ENCODE measurements at regions not wholly inside any gene's neighbourhood (a gene's known extent, or its start where the extent isn't known, plus 50 kb on each side); places are given as distances from the start of the nearest gene placed in this dataset.

GRCh38 chrX:97740044-97740443 is 856.3 kb downstream of the RPA4 start:
- TF ChIP-seq POLR2A (IDR thresholded peaks at IDR 0.05) (no peak), CTCF (IDR thresholded peaks at IDR 0.05) (no peak)
- intact Hi-C loops (cut with DNase I; ENCODE audit: low total_unique reads) = no loop called here
- Histone ChIP-seq H3K4me1 (no peaks in the 10 kb centered on the region), H3K36me3 (no peaks in the 10 kb centered on the region), H3K27ac (no peak overlapping the region), H3K27me3 (no peaks in the 10 kb centered on the region), H3K4me3 (no peak overlapping the region), H3K9me3 (no peaks in the 10 kb centered on the region)
- DNase-seq = no peak

GRCh38 chrX:97740886-97741285 is 857.2 kb downstream of the RPA4 start:
- H3K9me3 ChIP-seq = no peaks in the 10 kb centered on the region
- no peak for TF ChIP-seq CTCF (IDR thresholded peaks at IDR 0.05)

DNA sequence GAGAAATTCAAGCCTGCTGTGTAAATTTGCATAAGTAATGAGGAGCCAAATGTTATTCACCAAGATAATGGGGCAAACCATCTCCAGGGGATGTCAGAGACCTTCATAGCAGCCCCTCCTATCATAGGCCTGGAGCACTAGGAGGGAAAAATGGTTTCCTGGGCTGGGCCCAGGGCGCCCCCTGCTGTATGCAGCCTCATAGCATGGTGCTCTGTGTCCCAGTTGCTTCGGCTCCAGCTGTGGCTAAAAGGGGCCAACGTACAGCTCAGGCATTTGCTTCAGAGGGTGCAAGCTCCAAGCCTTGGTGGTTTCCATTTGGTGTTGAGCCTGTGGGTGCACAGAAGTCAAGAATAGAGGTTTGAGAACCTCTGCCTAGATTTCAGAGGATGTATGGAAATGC is 859.3 kb downstream of the RPA4 start:
- no peaks in the 10 kb centered on the region for H3K4me1 ChIP-seq
- TF ChIP-seq CTCF (IDR thresholded peaks at IDR 0.05) (no peak), POLR2A (IDR thresholded peaks at IDR 0.05) (no peak)
- no peaks in the 10 kb centered on the region for H3K36me3 ChIP-seq
- DNase-seq = no peak
- no peak overlapping the region for H3K27ac ChIP-seq
- intact Hi-C loops (cut with DNase I; ENCODE audit: low total_unique reads) = no loop called here
- H3K9me3 ChIP-seq = no peaks in the 10 kb centered on the region
- H3K27me3 ChIP-seq = no peaks in the 10 kb centered on the region
- no peak overlapping the region for H3K4me3 ChIP-seq

More at GRCh38 chrX:97740886-97741285, 857.2 kb downstream of the RPA4 start:
- Histone ChIP-seq H3K36me3 (no peaks in the 10 kb centered on the region), H3K4me1 (no peaks in the 10 kb centered on the region), H3K27ac (no peak overlapping the region), H3K4me3 (no peak overlapping the region), H3K27me3 (no peaks in the 10 kb centered on the region)
- intact Hi-C loops (cut with DNase I; ENCODE audit: low total_unique reads) = no loop called here
- no peak for DNase-seq

- intact Hi-C loops (cut with DNase I; ENCODE audit: low total_unique reads) = no loop called here
- Histone ChIP-seq H3K4me3 (no peak overlapping the region), H3K36me3 (no peaks in the 10 kb centered on the region), H3K9me3 (no peaks in the 10 kb centered on the region), H3K4me1 (no peaks in the 10 kb centered on the region), H3K27me3 (peaks cover 0 to 4% of the 10 kb centered on the region in 2 donors), H3K27ac (no peak overlapping the region)
- TF ChIP-seq POLR2A (IDR thresholded peaks at IDR 0.05) (no peak), CTCF (IDR thresholded peaks at IDR 0.05) (no peak)
- no peak for DNase-seq
Observed at GRCh38 chrX:97747346-97747745, 863.6 kb downstream of the RPA4 start.

DNA sequence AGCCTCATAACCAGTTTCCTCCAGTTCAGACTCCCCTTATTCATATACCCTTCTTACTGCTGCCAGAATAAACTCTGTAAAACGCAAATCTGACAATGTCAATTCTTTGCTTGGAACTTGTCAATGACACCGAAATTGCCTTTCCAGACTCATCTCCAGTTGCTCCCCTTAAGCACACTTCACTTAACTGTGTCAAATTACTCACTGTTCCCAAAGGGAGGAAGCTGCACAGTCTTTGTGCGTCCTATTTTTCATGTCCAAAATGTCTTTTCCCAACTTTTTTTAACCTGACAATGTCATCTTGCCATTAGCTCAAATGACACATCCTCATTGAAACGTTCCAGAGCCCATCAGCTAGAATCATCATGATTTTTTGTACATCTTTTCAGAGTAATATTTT is 867.3 kb downstream of the RPA4 start:
- Histone ChIP-seq H3K27me3 (peaks cover 0 to 4% of the 10 kb centered on the region in 2 donors), H3K27ac (no peak overlapping the region), H3K9me3 (no peaks in the 10 kb centered on the region), H3K4me3 (no peak overlapping the region), H3K36me3 (no peaks in the 10 kb centered on the region), H3K4me1 (no peaks in the 10 kb centered on the region)
- no peak for TF ChIP-seq CTCF (IDR thresholded peaks at IDR 0.05)
- no peak for TF ChIP-seq POLR2A (IDR thresholded peaks at IDR 0.05)
- intact Hi-C loops (cut with DNase I; ENCODE audit: low total_unique reads) = no loop called here
- DNase-seq = no peak
